ENCODE measurements at regions not wholly inside any gene's neighbourhood (a gene's known extent, or its start where the extent isn't known, plus 50 kb on each side); places are given as distances from the start of the nearest gene placed in this dataset.
"Not testable (repeated sequence)": the region's sequence is repeated elsewhere in the genome, so short reads cannot be mapped to it uniquely, and the experiment has no call there.

DNA sequence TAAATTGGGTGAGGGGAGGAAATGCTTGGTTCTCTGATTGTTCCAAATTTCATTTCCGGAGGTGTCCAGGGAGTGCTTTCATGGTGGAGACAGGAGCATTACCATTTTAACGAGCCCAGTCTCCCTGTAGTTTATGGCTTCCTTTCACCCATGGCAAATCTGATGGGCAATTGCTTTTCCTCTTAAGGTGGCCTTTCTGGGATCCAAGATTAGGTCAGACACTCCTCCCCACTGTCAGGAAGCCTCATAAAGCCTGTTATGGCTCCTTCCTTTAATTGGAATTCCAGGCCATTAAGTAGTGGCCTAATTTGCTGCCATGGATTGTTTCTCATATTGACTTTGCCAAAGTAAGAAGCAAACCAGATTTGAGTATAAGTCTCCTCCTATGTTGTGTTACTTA, 157.8 kb downstream of the PDCD6IP start:
- FAIRE-seq (no peak), DNase-seq (ENCODE audit: insufficient read length, low spot score) (no peak)
- TF ChIP-seq, protein P1, sequence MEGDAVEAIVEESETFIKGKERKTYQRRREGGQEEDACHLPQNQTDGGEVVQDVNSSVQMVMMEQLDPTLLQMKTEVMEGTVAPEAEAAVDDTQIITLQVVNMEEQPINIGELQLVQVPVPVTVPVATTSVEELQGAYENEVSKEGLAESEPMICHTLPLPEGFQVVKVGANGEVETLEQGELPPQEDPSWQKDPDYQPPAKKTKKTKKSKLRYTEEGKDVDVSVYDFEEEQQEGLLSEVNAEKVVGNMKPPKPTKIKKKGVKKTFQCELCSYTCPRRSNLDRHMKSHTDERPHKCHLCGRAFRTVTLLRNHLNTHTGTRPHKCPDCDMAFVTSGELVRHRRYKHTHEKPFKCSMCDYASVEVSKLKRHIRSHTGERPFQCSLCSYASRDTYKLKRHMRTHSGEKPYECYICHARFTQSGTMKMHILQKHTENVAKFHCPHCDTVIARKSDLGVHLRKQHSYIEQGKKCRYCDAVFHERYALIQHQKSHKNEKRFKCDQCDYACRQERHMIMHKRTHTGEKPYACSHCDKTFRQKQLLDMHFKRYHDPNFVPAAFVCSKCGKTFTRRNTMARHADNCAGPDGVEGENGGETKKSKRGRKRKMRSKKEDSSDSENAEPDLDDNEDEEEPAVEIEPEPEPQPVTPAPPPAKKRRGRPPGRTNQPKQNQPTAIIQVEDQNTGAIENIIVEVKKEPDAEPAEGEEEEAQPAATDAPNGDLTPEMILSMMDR (IDR thresholded peaks at IDR 0.05; ENCODE audit: insufficient read depth, missing control alignments), result no peak

- no peak for FAIRE-seq
- TF ChIP-seq, protein P1 (IDR thresholded peaks at IDR 0.05; ENCODE audit: insufficient read depth, missing control alignments), result no peak
- DNase-seq (ENCODE audit: insufficient read length, low spot score), result no peak
Measured at GRCh38 chr3:33956776-33957175, 158.3 kb downstream of the PDCD6IP start.

DNA sequence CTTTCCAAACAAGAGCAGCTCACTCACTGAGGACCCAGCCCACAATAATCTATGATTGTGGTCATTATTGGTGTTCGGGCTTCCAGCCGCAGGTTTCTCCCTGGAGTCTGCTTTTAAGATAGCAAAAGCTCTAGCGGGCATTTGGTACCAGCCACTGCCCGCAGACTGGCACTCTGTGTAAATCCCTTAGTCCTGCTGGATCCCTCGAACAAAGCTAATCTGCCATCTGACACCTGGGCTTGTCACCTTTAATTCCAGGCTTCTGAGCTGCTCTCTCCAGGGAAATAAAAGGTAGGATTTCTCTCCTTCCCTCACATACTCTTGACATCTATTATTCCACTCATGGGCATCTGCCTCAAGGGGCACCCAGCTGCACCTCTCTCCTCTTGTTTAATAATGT, 158.7 kb downstream of the PDCD6IP start:
- FAIRE-seq (peak; percentile 72), DNase-seq (ENCODE audit: insufficient read length, low spot score) (peak; percentile 50)
- TF ChIP-seq, protein P1 (IDR thresholded peaks at IDR 0.05; ENCODE audit: insufficient read depth, missing control alignments), result no peak

GRCh38 chr3:33958661-33959060, 160.2 kb downstream of the PDCD6IP start:
- TF ChIP-seq, protein P1 (IDR thresholded peaks at IDR 0.05; ENCODE audit: insufficient read depth, missing control alignments), result no peak
- no peak for DNase-seq (ENCODE audit: insufficient read length, low spot score)
- FAIRE-seq, result peak; percentile 46

GRCh38 chr3:33962396-33962795, 164.0 kb downstream of the PDCD6IP start:
- TF ChIP-seq, protein P1 (IDR thresholded peaks at IDR 0.05; ENCODE audit: insufficient read depth, missing control alignments), result no peak
- FAIRE-seq (no peak), DNase-seq (ENCODE audit: insufficient read length, low spot score) (no peak)

DNA sequence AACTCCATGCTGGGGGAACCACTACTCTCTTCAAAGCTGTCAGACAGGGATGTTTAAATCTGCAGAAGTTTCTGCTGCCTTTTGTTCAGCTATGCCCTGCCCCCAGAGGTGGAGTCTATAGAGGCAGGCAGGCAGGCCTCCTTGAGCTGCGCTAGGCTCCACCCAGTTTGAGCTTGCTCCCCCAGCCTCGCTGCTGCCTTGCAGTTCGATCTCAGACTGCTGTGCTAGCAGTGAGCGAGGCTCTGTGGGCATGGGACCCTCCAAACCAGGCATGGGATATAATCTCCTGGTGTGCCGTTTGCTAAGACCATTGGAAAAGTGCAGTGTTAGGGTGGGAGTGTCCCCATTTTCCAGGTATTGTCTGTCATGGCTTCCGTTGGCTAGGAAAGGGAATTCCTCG, 171.8 kb downstream of the PDCD6IP start:
- not testable (repeated sequence) for DNase-seq (ENCODE audit: insufficient read length, low spot score); FAIRE-seq

- DNase-seq (ENCODE audit: insufficient read length, low spot score) (no peak), FAIRE-seq (no peak)
- TF ChIP-seq, protein P1 (IDR thresholded peaks at IDR 0.05; ENCODE audit: insufficient read depth, missing control alignments), result no peak
Measured at GRCh38 chr3:33971055-33971454, 172.6 kb downstream of the PDCD6IP start.

DNA sequence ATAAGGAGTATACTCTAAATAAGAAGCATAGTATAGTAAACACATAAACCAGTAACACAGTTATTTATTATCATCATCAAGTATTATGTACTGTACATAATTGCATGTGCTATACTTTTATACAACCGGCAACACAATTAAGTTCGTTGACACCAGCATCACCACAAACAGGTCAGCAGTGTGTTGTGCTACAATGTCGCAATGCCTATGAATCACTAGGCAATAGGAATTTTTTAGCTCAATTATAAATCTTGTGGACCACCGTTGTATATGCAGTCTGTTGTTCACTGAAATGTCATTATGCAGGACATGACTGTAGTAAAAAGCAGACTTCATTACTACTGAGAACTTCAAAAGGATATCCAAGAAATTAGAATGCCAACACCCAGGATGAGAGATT, 177.0 kb downstream of the PDCD6IP start:
- TF ChIP-seq, protein P1 (IDR thresholded peaks at IDR 0.05; ENCODE audit: insufficient read depth, missing control alignments), result no peak
- FAIRE-seq, result no peak

More for the DNA sequence above, 177.0 kb downstream of the PDCD6IP start:
- no peak for DNase-seq (ENCODE audit: insufficient read length, low spot score)

Measured in D721Med (cell line).